OCI-LY7 (cell line): ENCODE measurements at regions not wholly inside any gene's neighbourhood (a gene's known extent, or its start where the extent isn't known, plus 50 kb on each side); places are given as distances from the start of the nearest gene placed in this dataset.

Experiments used
- EZH2phosphoT487 ChIP-seq: fragments of 200-600 bp; sonication (generic); IDR thresholded peaks from 2 replicates; pipeline ENCODE4 v1.6.1; 2018; ENCODE audit warnings: low read depth, borderline replicate concordance, mild to moderate bottlenecking, mixed run types, antibody characterized with exemption, low read length, moderate library complexity, mixed read lengths
- TF ChIP-seq, protein P1 (sequence below): fragments of 200-600 bp; sonication (generic); conservative IDR thresholded peaks from 2 replicates; pipeline ENCODE4 v1.5.1; 2014; ENCODE audit warnings: mild to moderate bottlenecking, antibody characterized with exemption, low read length, moderate library complexity, mixed read lengths

DNA sequence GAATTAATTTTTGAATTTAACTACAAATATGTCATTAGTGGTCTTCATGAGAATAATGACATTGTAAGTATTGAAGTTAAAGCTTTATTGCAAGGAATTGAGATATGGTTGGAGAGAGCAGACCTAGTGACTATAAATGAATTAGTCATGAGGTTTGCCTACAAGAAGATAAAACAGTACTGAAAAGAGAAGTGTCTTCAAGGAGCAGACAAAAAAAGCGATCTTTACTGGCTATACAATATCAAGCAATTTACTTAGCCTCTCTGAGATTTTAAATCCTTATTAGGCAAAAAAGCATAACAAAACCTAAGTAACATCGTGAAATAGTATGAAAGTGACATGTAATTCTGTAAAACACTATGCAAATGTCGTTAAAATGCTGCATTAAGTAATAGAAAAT lies 435.1 kb upstream of the PCDH20 start:
- TF ChIP-seq, protein P1, sequence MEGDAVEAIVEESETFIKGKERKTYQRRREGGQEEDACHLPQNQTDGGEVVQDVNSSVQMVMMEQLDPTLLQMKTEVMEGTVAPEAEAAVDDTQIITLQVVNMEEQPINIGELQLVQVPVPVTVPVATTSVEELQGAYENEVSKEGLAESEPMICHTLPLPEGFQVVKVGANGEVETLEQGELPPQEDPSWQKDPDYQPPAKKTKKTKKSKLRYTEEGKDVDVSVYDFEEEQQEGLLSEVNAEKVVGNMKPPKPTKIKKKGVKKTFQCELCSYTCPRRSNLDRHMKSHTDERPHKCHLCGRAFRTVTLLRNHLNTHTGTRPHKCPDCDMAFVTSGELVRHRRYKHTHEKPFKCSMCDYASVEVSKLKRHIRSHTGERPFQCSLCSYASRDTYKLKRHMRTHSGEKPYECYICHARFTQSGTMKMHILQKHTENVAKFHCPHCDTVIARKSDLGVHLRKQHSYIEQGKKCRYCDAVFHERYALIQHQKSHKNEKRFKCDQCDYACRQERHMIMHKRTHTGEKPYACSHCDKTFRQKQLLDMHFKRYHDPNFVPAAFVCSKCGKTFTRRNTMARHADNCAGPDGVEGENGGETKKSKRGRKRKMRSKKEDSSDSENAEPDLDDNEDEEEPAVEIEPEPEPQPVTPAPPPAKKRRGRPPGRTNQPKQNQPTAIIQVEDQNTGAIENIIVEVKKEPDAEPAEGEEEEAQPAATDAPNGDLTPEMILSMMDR = no peak
- no peak for TF ChIP-seq EZH2phosphoT487
